ENCODE measurements at regions not wholly inside any gene's neighbourhood (a gene's known extent, or its start where the extent isn't known, plus 50 kb on each side); places are given as distances from the start of the nearest gene placed in this dataset.
"Not testable (repeated sequence)": the region's sequence is repeated elsewhere in the genome, so short reads cannot be mapped to it uniquely, and the experiment has no call there.

DNA sequence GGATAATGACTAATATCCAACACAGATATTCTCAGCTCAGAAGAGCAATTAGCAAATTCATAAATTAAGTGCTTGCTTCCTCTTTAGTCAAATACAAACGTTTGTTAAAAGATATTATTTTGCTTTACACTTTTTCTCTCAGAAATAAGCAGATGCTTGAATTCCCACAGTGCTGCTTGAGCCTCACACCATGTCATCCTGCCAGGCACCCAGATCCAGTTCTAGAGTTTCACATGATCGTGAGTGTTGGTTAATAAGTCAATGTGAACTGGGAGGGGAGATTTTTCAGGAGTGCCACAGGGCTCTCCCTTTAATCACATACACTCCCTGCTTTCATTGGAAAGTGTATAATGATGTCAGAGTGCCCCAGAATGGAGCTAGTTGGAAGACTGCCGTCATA is 352.0 kb downstream of the OR4F29 start:
- not testable (repeated sequence) for DNase-seq

DNA sequence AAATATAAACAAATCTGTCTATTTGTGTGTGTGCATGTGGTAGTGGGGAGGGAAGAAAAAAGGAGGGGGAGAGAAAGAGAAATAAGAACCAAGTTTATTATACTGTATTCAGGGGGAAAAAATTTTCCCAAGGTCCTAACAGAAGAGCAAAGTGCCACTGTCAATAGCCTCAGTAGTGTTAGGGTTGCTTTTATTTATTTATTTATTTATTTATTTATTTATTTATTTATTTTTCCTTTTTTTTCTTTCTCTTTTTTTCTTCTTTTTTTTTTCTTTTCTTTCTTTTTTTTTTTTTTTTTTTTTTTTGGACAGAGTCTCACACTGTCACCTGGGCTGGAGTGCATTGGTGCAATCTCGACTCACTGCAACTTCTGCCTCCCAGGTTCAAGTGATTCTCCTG is 352.7 kb downstream of the OR4F29 start:
- not testable (repeated sequence) for DNase-seq

DNA sequence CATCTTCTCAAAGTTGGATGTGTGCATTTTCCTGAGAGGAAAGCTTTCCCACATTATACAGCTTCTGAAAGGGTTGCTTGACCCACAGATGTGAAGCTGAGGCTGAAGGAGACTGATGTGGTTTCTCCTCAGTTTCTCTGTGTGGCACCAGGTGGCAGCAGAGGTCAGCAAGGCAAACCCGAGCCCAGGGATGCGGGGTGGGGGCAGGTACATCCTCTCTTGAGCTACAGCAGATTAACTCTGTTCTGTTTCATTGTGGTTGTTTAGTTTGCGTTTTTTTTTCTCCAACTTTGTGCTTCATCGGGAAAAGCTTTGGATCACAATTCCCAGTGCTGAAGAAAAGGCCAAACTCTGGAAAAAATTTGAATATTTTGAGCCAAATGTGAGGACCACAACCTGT is 360.2 kb downstream of the OR4F29 start:
- DNase-seq, result not testable (repeated sequence)

DNA sequence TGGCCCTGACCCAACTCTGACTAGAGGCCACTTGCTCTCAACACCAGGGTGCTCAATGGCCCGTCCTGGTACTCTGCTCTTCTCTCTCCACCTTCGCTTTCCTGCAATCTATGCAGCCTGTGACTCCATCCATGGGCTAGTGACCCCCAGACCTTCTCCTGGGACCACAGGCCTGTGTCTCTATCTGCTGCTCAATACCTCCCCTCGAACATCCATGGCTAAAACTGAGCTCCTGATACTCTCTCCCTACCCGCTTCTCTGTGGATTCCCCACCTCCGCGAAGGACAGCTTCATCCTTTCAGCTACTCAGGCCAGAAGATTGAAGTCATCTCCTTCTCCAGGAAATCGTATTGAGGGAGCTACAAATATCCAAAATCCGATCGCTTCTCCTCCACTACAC is 363.4 kb downstream of the OR4F29 start:
- DNase-seq, result not testable (repeated sequence)

DNA sequence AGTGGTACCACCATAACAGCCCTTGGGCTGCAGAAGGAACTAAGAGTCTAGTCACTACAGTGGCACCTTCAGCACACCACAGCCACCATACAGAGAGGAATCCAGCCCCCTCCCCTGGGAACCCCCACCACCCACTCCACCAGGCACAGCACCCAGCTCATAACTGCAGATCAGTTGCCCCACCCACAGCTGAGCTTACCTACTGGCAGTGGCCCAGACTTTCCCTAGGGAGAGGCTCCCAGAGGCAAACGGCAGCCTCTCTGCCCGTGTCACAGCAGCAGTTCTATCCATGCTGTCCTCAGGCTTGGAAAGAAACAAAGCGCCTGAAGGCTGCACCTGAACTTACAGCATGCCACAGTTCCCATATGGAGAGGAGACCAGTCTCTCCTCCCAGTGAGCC is 372.3 kb downstream of the OR4F29 start:
- DNase-seq, result not testable (repeated sequence)

DNA sequence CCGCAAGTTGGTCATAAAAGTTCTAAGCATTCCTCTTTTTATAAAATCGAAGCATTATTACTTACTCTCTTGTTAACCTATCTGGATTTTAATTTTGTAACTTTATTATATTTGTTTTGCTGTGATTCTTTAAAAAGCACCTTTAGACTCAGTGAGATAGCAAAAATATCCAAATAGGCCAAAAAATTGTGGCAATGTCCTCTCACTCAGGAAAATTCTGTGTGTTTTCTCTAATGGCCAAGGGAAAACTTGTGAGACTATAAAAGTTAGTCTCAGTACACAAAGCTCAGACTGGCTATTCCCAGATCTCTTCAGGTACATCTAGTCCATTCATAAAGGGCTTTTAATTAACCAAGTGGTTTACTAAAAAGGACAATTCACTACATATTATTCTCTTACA is 386.4 kb downstream of the OR4F29 start, which contains the start of gene OR4F5:
OR4F5 (plus strand) TSS at position 301 of the 400 bp plus-strand sequence.
- DNase-seq, result not testable (repeated sequence)

DNA sequence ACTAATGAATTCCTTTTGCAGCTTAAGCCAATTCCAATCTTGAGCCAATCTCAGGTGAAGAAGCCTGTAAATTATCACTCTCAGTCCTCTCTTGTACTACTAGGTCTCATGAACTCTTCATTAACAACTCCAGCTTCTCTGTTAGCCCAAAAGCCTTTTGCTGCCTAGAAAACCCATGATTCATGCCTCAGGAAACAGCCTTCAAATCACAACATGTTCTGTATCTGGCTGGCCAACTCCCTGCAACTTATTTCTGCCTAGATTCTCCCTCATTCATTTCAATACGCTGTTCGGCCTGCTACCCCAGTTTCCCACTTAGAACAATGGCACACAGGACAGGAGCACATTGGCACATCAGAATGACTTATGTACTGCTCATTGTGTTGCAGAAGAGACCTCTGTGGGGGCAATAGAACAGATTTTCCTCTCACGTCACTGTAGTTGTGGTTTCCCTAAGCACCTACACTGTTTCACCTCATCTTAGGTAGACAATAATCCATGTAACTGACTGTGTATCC is 395.4 kb downstream of the OR4F29 start:
- DNase-seq, result not testable (repeated sequence)

DNA sequence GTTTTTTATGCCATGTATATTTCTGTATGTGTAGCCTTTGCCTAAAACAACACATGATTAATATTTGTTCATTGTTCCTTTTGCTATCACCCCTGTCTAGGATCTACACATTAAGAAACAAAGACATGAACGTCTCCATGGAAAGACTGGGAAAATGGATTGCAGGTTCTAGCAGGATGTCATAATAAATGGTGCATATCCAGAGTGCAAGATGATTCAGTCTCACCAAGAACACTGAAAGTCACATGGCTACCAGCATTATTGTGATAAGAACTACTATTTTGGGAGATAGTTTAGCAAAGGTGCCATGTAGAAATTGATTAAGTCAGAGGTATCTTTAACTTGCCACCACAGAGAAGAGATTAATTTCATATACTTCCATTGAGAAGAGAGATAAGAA is 398.3 kb downstream of the OR4F29 start:
- not testable (repeated sequence) for DNase-seq

DNA sequence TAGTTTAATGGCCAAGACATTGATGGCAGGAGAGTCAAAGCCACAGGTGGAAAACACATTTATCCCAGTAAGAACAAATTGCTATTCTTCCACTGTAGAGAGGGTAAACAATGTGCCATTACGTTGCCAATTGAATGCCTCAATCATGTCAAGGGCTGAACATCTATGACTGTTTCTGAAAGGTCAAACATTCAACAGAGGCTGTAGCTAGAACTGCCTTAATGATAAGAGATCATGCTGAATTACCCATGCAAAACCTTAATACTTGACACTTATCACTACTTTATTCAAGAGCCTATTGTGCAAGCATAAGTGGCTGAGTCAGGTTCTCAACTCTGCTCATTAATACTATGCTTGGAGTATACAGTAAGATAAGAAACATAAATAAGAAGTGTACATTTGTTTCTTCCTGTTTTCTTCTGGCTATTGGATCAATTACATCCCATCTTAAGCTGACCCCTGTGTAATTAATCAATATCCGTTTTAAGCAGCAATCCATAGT is 409.5 kb downstream of the OR4F29 start:
- not testable (repeated sequence) for DNase-seq

DNA sequence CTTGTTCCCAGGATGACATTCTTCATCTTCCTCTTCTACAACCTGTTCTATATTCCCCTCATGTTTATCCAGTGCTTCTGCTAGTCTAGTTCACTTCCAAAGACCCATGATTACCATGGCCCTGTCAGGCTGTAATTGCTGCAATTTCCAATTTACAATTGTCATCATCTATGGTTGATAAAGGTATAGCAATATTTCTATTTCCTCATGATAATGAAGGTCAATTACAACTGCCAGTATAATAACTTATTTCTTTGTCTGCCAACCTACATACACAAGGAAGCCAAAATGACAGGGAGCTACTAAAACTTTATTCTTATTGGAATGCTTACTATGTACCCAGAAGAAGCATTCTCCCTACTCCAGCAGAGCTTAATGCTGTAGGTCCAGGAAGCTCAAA is 410.3 kb downstream of the OR4F29 start:
- not testable (repeated sequence) for DNase-seq

DNA sequence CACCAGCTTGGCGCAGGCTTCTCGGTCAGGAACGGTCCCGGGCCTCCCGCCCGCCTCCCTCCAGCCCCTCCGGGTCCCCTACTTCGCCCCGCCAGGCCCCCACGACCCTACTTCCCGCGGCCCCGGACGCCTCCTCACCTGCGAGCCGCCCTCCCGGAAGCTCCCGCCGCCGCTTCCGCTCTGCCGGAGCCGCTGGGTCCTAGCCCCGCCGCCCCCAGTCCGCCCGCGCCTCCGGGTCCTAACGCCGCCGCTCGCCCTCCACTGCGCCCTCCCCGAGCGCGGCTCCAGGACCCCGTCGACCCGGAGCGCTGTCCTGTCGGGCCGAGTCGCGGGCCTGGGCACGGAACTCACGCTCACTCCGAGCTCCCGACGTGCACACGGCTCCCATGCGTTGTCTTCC is 422.3 kb downstream of the OR4F29 start:
- DNase-seq, result not testable (repeated sequence)

DNA sequence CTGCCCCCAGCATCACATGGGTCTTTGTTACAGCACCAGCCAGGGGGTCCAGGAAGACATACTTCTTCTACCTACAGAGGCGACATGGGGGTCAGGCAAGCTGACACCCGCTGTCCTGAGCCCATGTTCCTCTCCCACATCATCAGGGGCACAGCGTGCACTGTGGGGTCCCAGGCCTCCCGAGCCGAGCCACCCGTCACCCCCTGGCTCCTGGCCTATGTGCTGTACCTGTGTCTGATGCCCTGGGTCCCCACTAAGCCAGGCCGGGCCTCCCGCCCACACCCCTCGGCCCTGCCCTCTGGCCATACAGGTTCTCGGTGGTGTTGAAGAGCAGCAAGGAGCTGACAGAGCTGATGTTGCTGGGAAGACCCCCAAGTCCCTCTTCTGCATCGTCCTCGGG is 434.2 kb downstream of the OR4F29 start:
- not testable (repeated sequence) for DNase-seq

DNA sequence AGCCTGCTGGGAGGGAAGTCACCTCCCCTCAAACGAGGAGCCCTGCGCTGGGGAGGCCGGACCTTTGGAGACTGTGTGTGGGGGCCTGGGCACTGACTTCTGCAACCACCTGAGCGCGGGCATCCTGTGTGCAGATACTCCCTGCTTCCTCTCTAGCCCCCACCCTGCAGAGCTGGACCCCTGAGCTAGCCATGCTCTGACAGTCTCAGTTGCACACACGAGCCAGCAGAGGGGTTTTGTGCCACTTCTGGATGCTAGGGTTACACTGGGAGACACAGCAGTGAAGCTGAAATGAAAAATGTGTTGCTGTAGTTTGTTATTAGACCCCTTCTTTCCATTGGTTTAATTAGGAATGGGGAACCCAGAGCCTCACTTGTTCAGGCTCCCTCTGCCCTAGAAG is 435.5 kb downstream of the OR4F29 start:
- DNase-seq, result not testable (repeated sequence)

DNA sequence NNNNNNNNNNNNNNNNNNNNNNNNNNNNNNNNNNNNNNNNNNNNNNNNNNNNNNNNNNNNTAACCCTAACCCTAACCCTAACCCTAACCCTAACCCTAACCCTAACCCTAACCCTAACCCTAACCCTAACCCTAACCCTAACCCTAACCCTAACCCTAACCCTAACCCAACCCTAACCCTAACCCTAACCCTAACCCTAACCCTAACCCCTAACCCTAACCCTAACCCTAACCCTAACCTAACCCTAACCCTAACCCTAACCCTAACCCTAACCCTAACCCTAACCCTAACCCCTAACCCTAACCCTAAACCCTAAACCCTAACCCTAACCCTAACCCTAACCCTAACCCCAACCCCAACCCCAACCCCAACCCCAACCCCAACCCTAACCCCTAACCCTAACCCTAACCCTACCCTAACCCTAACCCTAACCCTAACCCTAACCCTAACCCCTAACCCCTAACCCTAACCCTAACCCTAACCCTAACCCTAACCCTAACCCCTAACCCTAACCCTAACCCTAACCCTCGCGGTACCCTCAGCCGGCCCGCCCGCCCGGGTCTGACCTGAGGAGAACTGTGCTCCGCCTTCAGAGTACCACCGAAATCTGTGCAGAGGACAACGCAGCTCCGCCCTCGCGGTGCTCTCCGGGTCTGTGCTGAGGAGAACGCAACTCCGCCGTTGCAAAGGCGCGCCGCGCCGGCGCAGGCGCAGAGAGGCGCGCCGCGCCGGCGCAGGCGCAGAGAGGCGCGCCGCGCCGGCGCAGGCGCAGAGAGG is 441.3 kb downstream of the OR4F29 start:
- not testable (repeated sequence) for DNase-seq
